Coronary artery (tissue), 2 donors: ENCODE measurements at regions not wholly inside any gene's neighbourhood (a gene's known extent, or its start where the extent isn't known, plus 50 kb on each side); places are given as distances from the start of the nearest gene placed in this dataset.

Experiments used
- DNase-seq: peaks from one replicate; pipeline ENCODE4 v3.0.0-alpha.2; 2017; ENCODE audit warnings: low spot score
- H3K27ac ChIP-seq, 2 donors: fragments of 200-600 bp; sonication (generic); one replicate each; pipeline ENCODE4 v1.5.1; 2016 to 2019
- H3K4me3 ChIP-seq: fragments of 200-600 bp; sonication (generic); 2 replicates; pipeline ENCODE4 v1.5.1; 2016; ENCODE audit warnings: mild to moderate bottlenecking, moderate library complexity
- TF ChIP-seq, protein P1 (sequence below): fragments of 200-600 bp; sonication (generic); IDR thresholded peaks from one replicate; pipeline ENCODE4 v1.5.1; 2019; ENCODE audit warnings: antibody characterized with exemption

DNA sequence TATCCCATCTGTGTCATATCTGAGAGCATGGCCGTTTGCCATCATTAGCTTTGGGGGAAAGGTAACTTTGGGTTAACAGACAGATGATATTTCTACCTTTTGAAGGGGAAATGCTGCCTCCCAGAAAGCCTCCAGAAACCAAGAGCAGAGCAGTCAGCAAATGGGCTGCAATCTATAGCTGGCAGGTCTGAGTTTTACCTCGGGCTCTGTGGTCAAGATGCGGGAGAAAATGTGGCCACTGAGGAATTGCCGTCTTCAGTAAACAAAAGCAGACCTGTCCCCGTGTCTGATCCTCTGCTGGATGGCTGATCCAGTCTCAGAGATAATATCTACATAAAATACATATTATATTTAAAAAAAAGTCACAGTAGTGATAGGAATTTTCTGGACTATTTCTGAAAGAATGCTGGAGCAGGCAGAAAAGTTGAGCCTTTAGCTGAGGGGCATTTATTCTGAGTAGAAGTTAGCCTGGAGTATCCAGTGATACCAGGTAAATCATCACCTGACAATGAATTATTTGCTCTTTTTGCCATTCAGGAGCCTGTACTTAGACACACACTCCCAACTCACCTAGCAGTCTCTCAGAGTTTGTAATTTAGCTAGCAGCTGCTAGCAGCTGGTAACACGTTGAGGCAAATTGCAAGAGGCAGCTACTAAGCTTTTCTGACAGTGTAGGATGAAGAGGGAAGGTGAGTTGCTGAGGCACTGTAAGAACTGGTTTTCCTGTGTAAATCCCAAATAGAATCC lies 285.3 kb upstream of the RARB start:
- TF ChIP-seq, protein P1, sequence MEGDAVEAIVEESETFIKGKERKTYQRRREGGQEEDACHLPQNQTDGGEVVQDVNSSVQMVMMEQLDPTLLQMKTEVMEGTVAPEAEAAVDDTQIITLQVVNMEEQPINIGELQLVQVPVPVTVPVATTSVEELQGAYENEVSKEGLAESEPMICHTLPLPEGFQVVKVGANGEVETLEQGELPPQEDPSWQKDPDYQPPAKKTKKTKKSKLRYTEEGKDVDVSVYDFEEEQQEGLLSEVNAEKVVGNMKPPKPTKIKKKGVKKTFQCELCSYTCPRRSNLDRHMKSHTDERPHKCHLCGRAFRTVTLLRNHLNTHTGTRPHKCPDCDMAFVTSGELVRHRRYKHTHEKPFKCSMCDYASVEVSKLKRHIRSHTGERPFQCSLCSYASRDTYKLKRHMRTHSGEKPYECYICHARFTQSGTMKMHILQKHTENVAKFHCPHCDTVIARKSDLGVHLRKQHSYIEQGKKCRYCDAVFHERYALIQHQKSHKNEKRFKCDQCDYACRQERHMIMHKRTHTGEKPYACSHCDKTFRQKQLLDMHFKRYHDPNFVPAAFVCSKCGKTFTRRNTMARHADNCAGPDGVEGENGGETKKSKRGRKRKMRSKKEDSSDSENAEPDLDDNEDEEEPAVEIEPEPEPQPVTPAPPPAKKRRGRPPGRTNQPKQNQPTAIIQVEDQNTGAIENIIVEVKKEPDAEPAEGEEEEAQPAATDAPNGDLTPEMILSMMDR: no peak
- no peak for DNase-seq
- H3K4me3 ChIP-seq: no peak overlapping the region
- no peak overlapping the region for H3K27ac ChIP-seq

DNA sequence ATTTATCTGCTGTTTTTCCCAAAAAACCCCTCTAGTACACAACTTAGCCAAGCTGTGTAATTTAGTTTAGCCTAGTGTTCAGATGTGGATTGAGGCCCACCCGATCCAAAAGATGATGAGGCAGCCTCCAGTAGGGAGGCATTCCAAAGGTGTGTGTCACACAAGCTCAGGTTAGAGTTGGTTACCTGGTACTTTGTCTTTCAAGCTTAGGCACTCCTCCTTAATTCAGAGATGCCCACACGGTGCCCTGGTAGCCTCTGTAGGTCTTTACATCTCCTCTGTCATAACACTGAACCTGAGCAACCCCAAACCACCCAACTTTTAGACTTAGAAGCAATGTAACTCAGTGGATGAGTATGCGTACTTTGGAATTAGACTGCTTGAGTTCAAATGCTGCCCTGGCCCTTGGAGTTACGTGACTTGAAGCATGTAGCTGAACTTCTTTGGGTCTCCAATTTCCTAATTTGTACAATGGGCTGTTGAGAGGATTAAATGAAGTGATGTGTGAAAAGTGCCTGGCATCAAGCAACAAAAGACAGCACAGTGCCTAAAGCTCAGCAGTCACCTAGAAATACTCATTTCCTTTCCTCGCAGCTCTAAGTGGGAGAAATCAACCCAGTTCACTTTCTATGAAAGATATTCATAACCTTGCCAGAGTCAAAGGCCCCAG lies 284.6 kb upstream of the RARB start:
- H3K4me3 ChIP-seq: no peak overlapping the region
- no peak for DNase-seq
- H3K27ac ChIP-seq: no peak overlapping the region
- TF ChIP-seq, protein P1: no peak

DNA sequence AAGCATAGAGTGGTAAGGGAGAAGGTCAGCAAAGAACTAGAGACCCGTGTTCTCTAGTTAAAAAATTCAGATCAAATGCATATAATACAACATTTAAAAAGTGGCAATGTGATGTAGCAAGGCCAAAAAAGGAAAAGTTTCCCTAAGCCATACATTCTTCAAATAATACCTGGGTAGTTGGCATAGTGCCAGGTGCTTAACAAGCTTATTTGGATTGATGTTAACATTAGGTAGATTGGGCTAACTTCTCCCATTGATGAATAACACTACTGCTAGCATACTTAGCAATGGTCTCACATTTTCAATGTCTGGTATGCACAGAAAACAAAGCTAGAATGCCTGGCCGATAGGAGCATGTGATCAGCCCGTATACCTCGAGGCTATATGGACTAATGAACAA lies 283.6 kb upstream of the RARB start:
- Histone ChIP-seq H3K4me3 (no peak overlapping the region), H3K27ac (no peak overlapping the region)
- TF ChIP-seq, protein P1: no peak
- no peak for DNase-seq

DNA sequence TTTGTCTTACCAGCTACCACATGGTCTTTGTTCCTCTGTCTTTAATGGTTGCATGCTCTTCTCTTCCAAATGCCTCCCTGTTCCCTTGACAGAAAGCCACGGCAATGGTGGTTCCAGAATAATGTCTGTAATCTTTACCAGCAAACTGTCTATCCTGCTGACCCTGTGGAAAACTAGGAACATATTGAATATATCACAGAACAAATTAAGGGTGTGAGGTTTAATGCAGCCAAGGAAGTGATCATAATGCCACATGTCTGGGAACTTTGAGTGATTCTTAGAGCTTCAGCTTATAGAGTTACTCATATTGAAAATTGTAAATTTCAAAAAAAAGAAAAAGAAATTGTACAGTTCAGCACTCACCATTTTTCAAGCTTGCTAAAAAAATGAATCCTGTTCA lies 282.9 kb upstream of the RARB start:
- TF ChIP-seq, protein P1: no peak
- Histone ChIP-seq H3K27ac (no peak overlapping the region), H3K4me3 (no peak overlapping the region)
- DNase-seq: no peak

DNA sequence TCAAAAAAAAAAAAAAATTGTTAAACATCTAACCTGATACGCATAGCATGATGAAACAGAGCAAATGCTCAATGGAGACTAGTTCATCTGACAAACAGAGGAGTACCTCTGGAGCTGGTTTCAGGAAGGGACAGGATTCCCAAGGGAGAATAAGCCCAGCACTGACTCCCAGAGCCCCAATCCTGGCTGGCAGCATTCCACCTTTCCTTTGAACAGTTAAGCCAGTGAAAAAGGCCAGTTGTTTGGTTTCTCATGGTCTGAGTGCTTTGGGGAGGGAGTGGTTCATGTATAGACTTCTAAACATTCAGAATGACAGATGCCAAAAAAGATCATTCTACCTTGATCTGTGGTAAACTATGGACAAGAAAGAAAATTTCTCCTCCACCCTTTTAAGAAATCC lies 277.9 kb upstream of the RARB start:
- Histone ChIP-seq H3K4me3 (no peak overlapping the region), H3K27ac (no peak overlapping the region)
- TF ChIP-seq, protein P1: no peak
- DNase-seq: no peak

DNA sequence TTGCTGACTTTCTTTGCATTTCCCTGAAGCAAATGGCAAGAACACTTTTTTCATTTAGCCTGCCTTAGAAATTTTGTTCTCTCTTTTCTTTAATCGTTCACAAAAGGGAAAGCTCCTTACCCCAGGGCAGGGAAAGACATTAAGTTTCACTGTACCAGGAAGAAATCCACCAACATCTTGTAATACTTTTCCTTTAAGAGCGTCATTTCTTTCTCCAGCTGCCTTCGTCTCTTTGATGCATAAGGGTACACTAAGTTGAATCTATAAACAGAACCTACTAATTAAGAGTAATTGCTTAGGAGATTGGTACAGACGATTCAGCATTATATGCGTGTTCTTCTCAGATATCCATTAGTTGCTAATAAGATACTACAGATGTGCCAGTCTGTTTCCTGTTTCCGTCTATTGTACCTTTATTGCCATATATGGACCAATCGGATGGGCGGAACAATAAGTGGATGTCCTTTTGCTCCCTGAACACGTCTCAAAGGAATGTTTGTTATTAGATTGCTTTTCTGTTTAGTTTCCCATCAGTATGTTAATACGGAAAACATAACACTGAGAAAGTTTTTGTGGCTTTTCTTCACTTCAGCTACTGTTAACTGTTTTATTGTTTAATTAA lies 276.7 kb upstream of the RARB start:
- TF ChIP-seq, protein P1: no peak
- peak overlapping the region; percentile 62 for H3K4me3 ChIP-seq
- DNase-seq: no peak
- peak overlapping the region; percentile 34 to 58 for H3K27ac ChIP-seq
